A549 (cell line): ENCODE measurements at regions not wholly inside any gene's neighbourhood (a gene's known extent, or its start where the extent isn't known, plus 50 kb on each side); places are given as distances from the start of the nearest gene placed in this dataset.

Source experiments
- ATAC-seq, 2 experiments: fragments of 200-7000 bp in 1 of 2; fragments of >200 bp in 1 of 2; cut with Nextera tagmentation in 1 of 2; cut with Tn5 transposase in 1 of 2; 3 replicates each; pipeline versions ENCODE4 v1.8.0 to v1.9.1; 2018 to 2020; ENCODE audit warnings: mild to moderate bottlenecking in 1 of 2, moderate library complexity in 1 of 2
- CTCF ChIA-PET: fragments of 300-600 bp; sonication (Branson Sonifier 250); formaldehyde crosslinking; extraction: SDS; loops from one replicate; lab custom pipeline; 2021; ENCODE audit warnings: antibody characterized with exemption, inconsistent platforms; lab: Yijun Ruan, JAX
- POLR2A ChIA-PET: fragments of 350-600 bp; formaldehyde crosslinking; extraction: SDS; loops from one replicate; lab custom pipeline; 2021; ENCODE audit warnings: antibody characterized with exemption, inconsistent platforms; lab: Yijun Ruan, JAX
- DNase-seq, 2 experiments: peaks; one replicate each; pipeline versions ENCODE4 v3.0.0 to v3.0.0-alpha.2; 2011 to 2016; ENCODE audit warnings: low read depth in 1 of 2, low spot score in 1 of 2
- FAIRE-seq: peaks from 2 replicates; lab custom pipeline; 2011; peaks lifted over from hg19 to GRCh38; lab: Jason Lieb, UNC
- H3K27ac ChIP-seq, 2 experiments: fragments of >200 bp; sonication (Bioruptor Twin); formaldehyde crosslinking; 3 replicates each; pipeline ENCODE4 v1.5.1; 2016 to 2017
- H3K4me1 ChIP-seq: fragments of >200 bp; sonication (Bioruptor Twin); formaldehyde crosslinking; 3 replicates; pipeline ENCODE4 v1.6.1; 2016
- H3K4me2 ChIP-seq: fragments of >200 bp; sonication (Bioruptor Twin); formaldehyde crosslinking; 3 replicates; pipeline ENCODE4 v1.6.1; 2016
- H3K4me3 ChIP-seq: fragments of >200 bp; sonication (Bioruptor Twin); formaldehyde crosslinking; 3 replicates; pipeline ENCODE4 v1.5.1; 2016
- H3K9me3 ChIP-seq: fragments of >200 bp; sonication (Bioruptor Twin); formaldehyde crosslinking; 3 replicates; pipeline ENCODE4 v1.6.1; 2016
- EHF ChIP-seq: fragments of 250-450 bp; sonication (Bioruptor Pico); IDR thresholded peaks from 2 replicates; pipeline ENCODE4 v1.5.0; 2020; ENCODE audit warnings: mild to moderate bottlenecking
- FOSB ChIP-seq: fragments of 250-450 bp; sonication (Bioruptor Pico); IDR thresholded peaks from 2 replicates; pipeline ENCODE4 v1.5.0; 2020; ENCODE audit warnings: mild to moderate bottlenecking, moderate library complexity
- FOSL2 ChIP-seq, 2 experiments: fragments of 450-650 bp in 1 of 2; fragments of >200 bp in 1 of 2; sonication (Bioruptor Twin) in 1 of 2; formaldehyde crosslinking; IDR thresholded peaks; 2 replicates each; pipeline versions ENCODE4 v1.5.0 to v1.6.1; 2016 to 2020; ENCODE audit warnings: mild to moderate bottlenecking in 1 of 2, moderate library complexity in 1 of 2
- FOXS1 ChIP-seq: fragments of 250-450 bp; sonication (Bioruptor Pico); IDR thresholded peaks from 2 replicates; pipeline ENCODE4 v1.5.0; 2020; ENCODE audit warnings: mild to moderate bottlenecking, moderate library complexity
- HEYL ChIP-seq: fragments of 250-450 bp; sonication (Bioruptor Pico); IDR thresholded peaks from 2 replicates; pipeline ENCODE4 v1.8.0; 2021; ENCODE audit warnings: mild to moderate bottlenecking, moderate library complexity
- HOXA7 ChIP-seq: fragments of 250-450 bp; sonication (Bioruptor Pico); IDR thresholded peaks from 2 replicates; pipeline ENCODE4 v1.5.0; 2020; ENCODE audit warnings: mild to moderate bottlenecking, moderate library complexity
- HOXB13 ChIP-seq: fragments of 250-450 bp; sonication (Bioruptor Pico); IDR thresholded peaks from 2 replicates; pipeline ENCODE4 v1.5.0; 2020; ENCODE audit warnings: low read depth, mild to moderate bottlenecking, moderate library complexity
- JUNB ChIP-seq: fragments of >200 bp; sonication (Bioruptor Twin); formaldehyde crosslinking; IDR thresholded peaks from 2 replicates; pipeline ENCODE4 v1.6.1; 2016
- KDM1A ChIP-seq: fragments of 200-600 bp; sonication (generic); IDR thresholded peaks from 2 replicates; pipeline ENCODE4 v1.6.1; 2016; ENCODE audit warnings: low read depth, mild to moderate bottlenecking
- MAFK ChIP-seq: fragments of 450-650 bp; IDR thresholded peaks from 2 replicates; pipeline ENCODE4 v1.6.1; 2014; ENCODE audit not compliant: partially characterized antibody
- MAZ ChIP-seq: fragments of 150-350 bp; IDR thresholded peaks from 2 replicates; pipeline ENCODE4 v1.6.1; 2014; ENCODE audit warnings: antibody characterized with exemption, low read depth, low read length, borderline replicate concordance
- MYC ChIP-seq: IDR thresholded peaks from 2 replicates; pipeline ENCODE4 v1.6.1; 2012; ENCODE audit warnings: mild to moderate bottlenecking, inconsistent platforms, low read length, improper control_type of control experiment, borderline replicate concordance
- NPAS2 ChIP-seq: fragments of 250-450 bp; sonication (Bioruptor Pico); IDR thresholded peaks from 2 replicates; pipeline ENCODE4 v1.8.0; 2022; ENCODE audit warnings: mild to moderate bottlenecking, moderate library complexity, borderline replicate concordance
- NR3C1 ChIP-seq: fragments of >200 bp; sonication (Bioruptor Twin); formaldehyde crosslinking; IDR thresholded peaks from 3 replicates; pipeline ENCODE4 v1.6.1; 2017
- RCOR1 ChIP-seq: fragments of 150-350 bp; IDR thresholded peaks from 2 replicates; pipeline ENCODE4 v1.6.1; 2014; ENCODE audit warnings: antibody characterized with exemption, low read length, low read depth
- RNF2 ChIP-seq: fragments of 200-600 bp; sonication (generic); IDR thresholded peaks from 2 replicates; pipeline ENCODE4 v1.6.1; 2016; ENCODE audit warnings: low read depth, mild to moderate bottlenecking, antibody characterized with exemption, moderate library complexity, borderline replicate concordance
- SREBF2 ChIP-seq: fragments of 450-650 bp; IDR thresholded peaks from 2 replicates; pipeline ENCODE4 v1.6.1; 2014; ENCODE audit warnings: mild to moderate bottlenecking, moderate library complexity
- TFCP2L1 ChIP-seq: fragments of 250-450 bp; sonication (Bioruptor Pico); IDR thresholded peaks from 2 replicates; pipeline ENCODE4 v1.5.0; 2021; ENCODE audit warnings: mild to moderate bottlenecking
- TP53 ChIP-seq: fragments of 250-450 bp; sonication (Bioruptor Pico); IDR thresholded peaks from 2 replicates; pipeline ENCODE4 v1.5.0; 2021; ENCODE audit warnings: mild to moderate bottlenecking, moderate library complexity
- ZC3H11A ChIP-seq: fragments of 450-650 bp; IDR thresholded peaks from 2 replicates; pipeline ENCODE4 v1.6.1; 2014; ENCODE audit warnings: antibody characterized with exemption, mild to moderate bottlenecking
- ZFP36 ChIP-seq: fragments of 450-650 bp; IDR thresholded peaks from 2 replicates; pipeline ENCODE4 v1.6.1; 2014; ENCODE audit warnings: borderline replicate concordance; ENCODE audit not compliant: partially characterized antibody
- ZNF302 ChIP-seq: fragments of 250-450 bp; sonication (Bioruptor Pico); IDR thresholded peaks from 2 replicates; pipeline ENCODE4 v1.9.0; 2021; ENCODE audit warnings: inconsistent platforms, mild to moderate bottlenecking, moderate library complexity
- ZSCAN20 ChIP-seq: fragments of 250-450 bp; sonication (Bioruptor Pico); IDR thresholded peaks from 2 replicates; pipeline ENCODE4 v1.8.0; 2022; ENCODE audit warnings: mild to moderate bottlenecking, moderate library complexity
- WGBS: methylation state at CpG from one replicate; pipeline ENCODE4 v1.1.6; 2017; ENCODE audit errors: missing lambda C conversion rate; 5-methylcytosine and 5-hydroxymethylcytosine counted together
- TF ChIP-seq, protein P1 (sequence below): fragments of 250-450 bp; sonication (Bioruptor Pico); IDR thresholded peaks from 2 replicates; pipeline ENCODE4 v1.5.0; 2020; ENCODE audit warnings: low read depth, mild to moderate bottlenecking, moderate library complexity
- TF ChIP-seq, protein P2 (sequence below): fragments of >200 bp; sonication (Bioruptor Twin); formaldehyde crosslinking; IDR thresholded peaks from 3 replicates; pipeline ENCODE4 v1.6.1; 2016

DNA sequence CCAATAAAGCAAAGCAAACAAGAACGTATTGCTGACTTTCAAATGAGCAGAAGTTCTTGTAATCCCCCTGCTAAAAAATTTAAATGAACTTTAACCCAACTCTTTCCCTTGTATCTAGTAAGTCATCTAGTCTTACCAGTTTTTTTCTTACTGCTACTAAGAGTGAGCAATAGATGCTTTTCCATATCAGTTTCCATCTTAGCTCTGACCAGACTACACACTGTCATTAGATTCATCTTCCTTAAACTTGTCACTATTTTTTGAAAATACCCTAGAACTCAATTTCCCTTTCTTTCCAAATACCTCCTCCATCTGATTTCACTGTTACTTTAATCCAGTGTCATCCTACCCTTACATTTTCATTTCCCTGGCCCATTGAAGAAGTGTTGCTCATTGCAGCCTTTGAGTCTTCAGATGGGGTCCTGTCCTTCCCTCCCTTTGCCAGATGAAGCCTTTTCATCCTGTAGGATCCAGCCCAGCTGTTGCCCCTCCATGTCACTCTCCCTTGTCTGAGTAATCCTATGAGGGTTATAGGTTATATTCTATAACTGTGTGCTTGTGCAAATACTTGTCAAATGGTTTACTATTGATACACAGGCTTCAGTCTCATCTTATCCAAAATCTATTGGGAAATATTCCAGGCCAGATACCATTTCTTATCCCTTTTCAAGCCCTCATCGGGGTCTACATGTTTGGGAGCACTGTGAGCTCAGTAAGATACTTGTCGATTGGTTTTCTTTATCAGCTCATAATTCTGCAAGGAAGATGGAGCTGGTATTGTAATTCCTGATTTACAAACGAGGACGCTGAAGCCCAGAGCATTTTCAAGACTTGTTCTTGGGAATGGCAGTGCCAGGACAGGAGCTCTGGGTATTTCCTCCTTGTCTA lies 51.5 kb upstream of the ITGB1 start:
- Histone ChIP-seq H3K4me2 (peak overlapping the region; percentile 72), H3K9me3 (no peaks in the 10 kb centered on the region), H3K4me1 (peaks cover 65% of the 10 kb centered on the region), H3K4me3 (no peak overlapping the region), H3K27ac (peak overlapping the region; percentile 98 to 99)
- POLR2A ChIA-PET = interaction anchor here (0.7 to 7.7 kb wide), 17 partner anchors 11 to 326 kb away, joined by 3 to 163 read pairs (median 4); no protein-coding TSS in a partner anchor
- FAIRE-seq (no peak), DNase-seq (no peak), ATAC-seq (no peak)
- 1% methylated on average over 5 of the region's 5 CpGs for WGBS
- TF ChIP-seq ZSCAN20 (CRISPR knock-in tag) = peak; percentile 79; the same call in 1 of the 2 replicates
- TF ChIP-seq HEYL (CRISPR knock-in tag) = peak; percentile 81
- no peak for TF ChIP-seq KDM1A
- no peak for TF ChIP-seq SREBF2
- peak; percentile 85 for TF ChIP-seq ZNF302 (CRISPR knock-in tag)
- TF ChIP-seq RCOR1 = no peak
- TF ChIP-seq ZC3H11A = no peak
- TF ChIP-seq FOXS1 (CRISPR knock-in tag) = peak; percentile 85; the same call in 1 of the 2 replicates
- peak; percentile 7; the same call in 1 of the 2 replicates for TF ChIP-seq TFCP2L1 (CRISPR knock-in tag)
- peak; percentile 4 for TF ChIP-seq FOSB (CRISPR knock-in tag)
- 0 out of 2 replicates have a peak, but pooled peaks have one; percentile 43 for TF ChIP-seq TP53
- TF ChIP-seq, protein P1, sequence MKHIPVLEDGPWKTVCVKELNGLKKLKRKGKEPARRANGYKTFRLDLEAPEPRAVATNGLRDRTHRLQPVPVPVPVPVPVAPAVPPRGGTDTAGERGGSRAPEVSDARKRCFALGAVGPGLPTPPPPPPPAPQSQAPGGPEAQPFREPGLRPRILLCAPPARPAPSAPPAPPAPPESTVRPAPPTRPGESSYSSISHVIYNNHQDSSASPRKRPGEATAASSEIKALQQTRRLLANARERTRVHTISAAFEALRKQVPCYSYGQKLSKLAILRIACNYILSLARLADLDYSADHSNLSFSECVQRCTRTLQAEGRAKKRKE (CRISPR knock-in tag) = peak; percentile 96
- TF ChIP-seq MAZ = no peak
- TF ChIP-seq MYC = no peak
- TF ChIP-seq FOSL2 (IDR thresholded peaks at IDR 0.05) = 0 out of 2 replicates have a peak, but pooled peaks have one; percentile 3
- TF ChIP-seq FOSL2 (CRISPR knock-in tag; IDR thresholded peaks at IDR 0.05) = no peak
- TF ChIP-seq, protein P2, sequence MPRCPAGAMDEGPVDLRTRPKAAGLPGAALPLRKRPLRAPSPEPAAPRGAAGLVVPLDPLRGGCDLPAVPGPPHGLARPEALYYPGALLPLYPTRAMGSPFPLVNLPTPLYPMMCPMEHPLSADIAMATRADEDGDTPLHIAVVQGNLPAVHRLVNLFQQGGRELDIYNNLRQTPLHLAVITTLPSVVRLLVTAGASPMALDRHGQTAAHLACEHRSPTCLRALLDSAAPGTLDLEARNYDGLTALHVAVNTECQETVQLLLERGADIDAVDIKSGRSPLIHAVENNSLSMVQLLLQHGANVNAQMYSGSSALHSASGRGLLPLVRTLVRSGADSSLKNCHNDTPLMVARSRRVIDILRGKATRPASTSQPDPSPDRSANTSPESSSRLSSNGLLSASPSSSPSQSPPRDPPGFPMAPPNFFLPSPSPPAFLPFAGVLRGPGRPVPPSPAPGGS = no peak
- peak; percentile 95 for TF ChIP-seq EHF (CRISPR knock-in tag)
- peak; percentile 93 for TF ChIP-seq HOXB13 (CRISPR knock-in tag)
- no peak for TF ChIP-seq ZFP36
- peak; percentile 11 for TF ChIP-seq MAFK
- TF ChIP-seq NPAS2 (CRISPR knock-in tag) = 0 out of 2 replicates have a peak, but pooled peaks have one; percentile 4
- TF ChIP-seq JUNB = no peak
- no peak for TF ChIP-seq NR3C1
- TF ChIP-seq HOXA7 (CRISPR knock-in tag) = peak; percentile 81; the same call in 1 of the 2 replicates
- no peak for TF ChIP-seq RNF2
- CTCF ChIA-PET = interaction anchor here (0.6 to 10.6 kb wide), 64 partner anchors 9 to 1068 kb away, joined by 3 to 168 read pairs (median 4); partner anchors contain the start of gene CCDC7
